ENCODE measurements at regions not wholly inside any gene's neighbourhood (a gene's known extent, or its start where the extent isn't known, plus 50 kb on each side); places are given as distances from the start of the nearest gene placed in this dataset.

DNA sequence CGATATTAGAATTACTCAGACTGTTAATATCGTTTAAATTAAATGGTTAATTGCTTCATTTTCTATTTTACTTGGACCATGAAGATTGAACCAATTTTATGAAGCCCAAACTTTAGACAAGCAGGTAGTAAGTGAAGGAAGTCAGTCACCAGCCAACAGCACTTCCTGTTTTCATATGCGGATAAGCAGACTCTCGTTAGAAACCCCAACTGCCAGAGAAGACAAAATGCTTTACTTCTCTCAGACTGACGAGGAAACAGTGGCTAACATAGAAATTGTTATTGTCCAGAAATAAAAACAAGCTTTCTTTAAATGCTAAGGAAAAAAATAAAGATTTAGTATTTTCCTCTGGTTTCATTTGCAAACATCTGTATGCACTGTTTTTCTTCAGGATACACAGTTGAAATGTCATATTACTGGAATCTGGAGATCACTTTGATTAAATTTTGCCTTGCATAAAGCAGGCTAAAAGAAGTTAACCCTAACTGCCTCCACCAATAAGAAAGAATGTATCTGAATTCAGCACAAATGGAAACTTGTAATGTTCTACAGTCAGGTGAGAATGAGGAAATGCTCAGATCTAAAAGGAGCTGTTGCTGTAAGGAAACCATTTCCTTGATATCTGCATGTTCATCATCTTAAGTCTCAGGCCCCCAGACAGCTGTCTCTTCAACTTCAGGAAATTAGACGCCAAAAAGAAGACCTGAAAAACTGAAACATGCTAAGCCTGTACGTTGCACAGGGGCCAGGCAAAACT lies 129.8 kb upstream of the SAMSN1 start:
- Histone ChIP-seq H3K36me3 (ENCODE audit: low read depth) (no peaks in the 10 kb centered on the region), H3K79me2 (ENCODE audit: low read depth) (no peaks in the 10 kb centered on the region), H3K4me2 (no peak overlapping the region), H3K9me2 (ENCODE audit: insufficient read depth) (no peaks in the 10 kb centered on the region), H3K4me3 (no peak overlapping the region), H3F3A (ENCODE audit: insufficient read depth, low read depth) (no peaks in the 10 kb centered on the region), H3K27me3 (ENCODE audit: insufficient read depth, low read depth) (no peaks in the 10 kb centered on the region), H3K27ac (no peak overlapping the region), H2AFZ (peak overlapping the region; percentile 41; the same call in 1 of the 2 replicates), H4K20me1 (ENCODE audit: insufficient read depth) (no peaks in the 10 kb centered on the region), H3K4me1 (replicated peaks; ENCODE audit: insufficient read depth) (no peaks in the 10 kb centered on the region), H3K9me3 (ENCODE audit: insufficient read depth, low read depth) (no peaks in the 10 kb centered on the region)
- TF ChIP-seq, protein P1, sequence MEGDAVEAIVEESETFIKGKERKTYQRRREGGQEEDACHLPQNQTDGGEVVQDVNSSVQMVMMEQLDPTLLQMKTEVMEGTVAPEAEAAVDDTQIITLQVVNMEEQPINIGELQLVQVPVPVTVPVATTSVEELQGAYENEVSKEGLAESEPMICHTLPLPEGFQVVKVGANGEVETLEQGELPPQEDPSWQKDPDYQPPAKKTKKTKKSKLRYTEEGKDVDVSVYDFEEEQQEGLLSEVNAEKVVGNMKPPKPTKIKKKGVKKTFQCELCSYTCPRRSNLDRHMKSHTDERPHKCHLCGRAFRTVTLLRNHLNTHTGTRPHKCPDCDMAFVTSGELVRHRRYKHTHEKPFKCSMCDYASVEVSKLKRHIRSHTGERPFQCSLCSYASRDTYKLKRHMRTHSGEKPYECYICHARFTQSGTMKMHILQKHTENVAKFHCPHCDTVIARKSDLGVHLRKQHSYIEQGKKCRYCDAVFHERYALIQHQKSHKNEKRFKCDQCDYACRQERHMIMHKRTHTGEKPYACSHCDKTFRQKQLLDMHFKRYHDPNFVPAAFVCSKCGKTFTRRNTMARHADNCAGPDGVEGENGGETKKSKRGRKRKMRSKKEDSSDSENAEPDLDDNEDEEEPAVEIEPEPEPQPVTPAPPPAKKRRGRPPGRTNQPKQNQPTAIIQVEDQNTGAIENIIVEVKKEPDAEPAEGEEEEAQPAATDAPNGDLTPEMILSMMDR (conservative IDR thresholded peaks at IDR 0.05) = no peak
- no peak for TF ChIP-seq EZH2 (IDR thresholded peaks at IDR 0.05; ENCODE audit: low read depth)
- BruUV-seq (replicated peaks) = no TSS peak
- intact Hi-C loops (cut with micrococcal nuclease; ENCODE audit: unreplicated experiment) = no loop called here
- POLR2A ChIA-PET (ENCODE audit: unreplicated experiment) = no interaction called here
- no peak for DNase-seq
- CTCF ChIA-PET = no interaction called here

DNA sequence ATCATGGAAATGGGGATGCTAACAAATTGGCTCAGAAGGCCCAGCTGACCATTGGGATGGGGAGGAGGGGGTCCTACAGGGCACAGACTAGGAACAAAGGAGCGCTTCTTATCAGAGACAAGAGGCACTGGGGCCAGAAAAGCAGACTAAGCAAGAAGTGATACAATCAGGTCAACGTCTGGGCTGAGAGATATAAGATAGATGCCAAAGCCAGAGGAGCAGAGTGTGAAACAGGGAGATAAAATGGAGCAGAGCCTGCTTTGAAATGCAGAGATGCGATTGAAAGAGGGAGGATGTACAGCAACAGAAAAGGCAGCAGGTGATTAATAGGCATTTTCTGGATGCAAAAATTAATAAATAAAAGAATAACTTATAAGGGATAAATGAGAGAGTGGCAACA lies 127.5 kb upstream of the SAMSN1 start:
- H3K36me3 ChIP-seq (ENCODE audit: low read depth) = no peaks in the 10 kb centered on the region
- no TSS peak for BruUV-seq (replicated peaks)
- CTCF ChIA-PET = no interaction called here

DNA sequence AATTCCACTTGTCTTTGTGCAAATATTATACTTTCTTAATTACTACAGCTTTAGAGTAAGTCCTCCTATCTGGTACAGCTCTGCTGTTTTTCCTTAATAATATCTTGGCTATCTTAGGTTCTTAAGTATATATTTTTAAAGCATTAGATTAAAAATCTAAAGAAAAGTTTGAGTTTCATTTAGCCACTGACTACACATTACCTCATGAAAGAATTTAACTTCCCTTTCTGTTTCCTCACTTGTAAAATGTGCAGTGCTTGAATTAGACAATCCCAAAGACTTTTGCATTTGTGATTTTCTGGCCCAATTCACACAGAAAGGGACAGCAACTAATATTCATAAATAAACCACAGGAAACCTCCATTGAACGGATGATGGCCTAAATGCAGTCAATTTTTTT lies 126.4 kb upstream of the SAMSN1 start:
- Histone ChIP-seq H3K4me2 (no peak overlapping the region), H3K27me3 (ENCODE audit: insufficient read depth, low read depth) (no peaks in the 10 kb centered on the region), H2AFZ (no peak overlapping the region), H3F3A (ENCODE audit: insufficient read depth, low read depth) (no peaks in the 10 kb centered on the region), H3K27ac (no peak overlapping the region), H4K20me1 (ENCODE audit: insufficient read depth) (no peaks in the 10 kb centered on the region), H3K9me2 (ENCODE audit: insufficient read depth) (no peaks in the 10 kb centered on the region), H3K4me1 (replicated peaks; ENCODE audit: insufficient read depth) (no peaks in the 10 kb centered on the region), H3K79me2 (ENCODE audit: low read depth) (no peaks in the 10 kb centered on the region), H3K4me3 (no peak overlapping the region), H3K9me3 (ENCODE audit: insufficient read depth, low read depth) (no peaks in the 10 kb centered on the region), H3K36me3 (ENCODE audit: low read depth) (no peaks in the 10 kb centered on the region)
- no peak for DNase-seq
- ChIA-PET CTCF (no interaction called here), POLR2A (ENCODE audit: unreplicated experiment) (no interaction called here)
- no TSS peak for BruUV-seq (replicated peaks)
- intact Hi-C loops (cut with micrococcal nuclease; ENCODE audit: unreplicated experiment) = no loop called here
- TF ChIP-seq, protein P1 (conservative IDR thresholded peaks at IDR 0.05) = no peak
- TF ChIP-seq EZH2 (IDR thresholded peaks at IDR 0.05; ENCODE audit: low read depth) = no peak

More for the DNA sequence above, 127.5 kb upstream of the SAMSN1 start:
- POLR2A ChIA-PET (ENCODE audit: unreplicated experiment) = no interaction called here
- H3K9me2 ChIP-seq (ENCODE audit: insufficient read depth) = no peaks in the 10 kb centered on the region
- intact Hi-C loops (cut with micrococcal nuclease; ENCODE audit: unreplicated experiment) = no loop called here
- H3K4me3 ChIP-seq = no peak overlapping the region
- H4K20me1 ChIP-seq (ENCODE audit: insufficient read depth) = no peaks in the 10 kb centered on the region
- no peaks in the 10 kb centered on the region for H3K9me3 ChIP-seq (ENCODE audit: insufficient read depth, low read depth)
- H3F3A ChIP-seq (ENCODE audit: insufficient read depth, low read depth) = no peaks in the 10 kb centered on the region
- TF ChIP-seq, protein P1 (conservative IDR thresholded peaks at IDR 0.05) = no peak
- TF ChIP-seq EZH2 (IDR thresholded peaks at IDR 0.05; ENCODE audit: low read depth) = no peak
- no peaks in the 10 kb centered on the region for H3K27me3 ChIP-seq (ENCODE audit: insufficient read depth, low read depth)
- DNase-seq = no peak
- H3K4me1 ChIP-seq (replicated peaks; ENCODE audit: insufficient read depth) = no peaks in the 10 kb centered on the region
- no peaks in the 10 kb centered on the region for H3K79me2 ChIP-seq (ENCODE audit: low read depth)
- H3K27ac ChIP-seq = no peak overlapping the region
- H2AFZ ChIP-seq = no peak overlapping the region
- H3K4me2 ChIP-seq = no peak overlapping the region
